Muscle layer of colon (tissue), 2 donors: ENCODE measurements at regions not wholly inside any gene's neighbourhood (a gene's known extent, or its start where the extent isn't known, plus 50 kb on each side); places are given as distances from the start of the nearest gene placed in this dataset.

ENCODE experiments used
- H3K27ac ChIP-seq: one replicate; pipeline ENCODE4 v1.7.0; 2013; ENCODE audit warnings: low read depth, mild to moderate bottlenecking, low read length, moderate library complexity
- H3K27me3 ChIP-seq, 2 donors: one replicate each; pipeline ENCODE4 v1.7.0; 2013; ENCODE audit warnings: low read length in 2 of 2, mild to moderate bottlenecking in 2 of 2; ENCODE audit not compliant: insufficient read depth in 2 of 2, control insufficient read depth in 1 of 2
- H3K36me3 ChIP-seq: one replicate; pipeline ENCODE4 v1.7.0; 2013; ENCODE audit warnings: mild to moderate bottlenecking, low read length; ENCODE audit not compliant: insufficient read depth
- H3K4me1 ChIP-seq: one replicate; pipeline ENCODE4 v1.7.0; 2013; ENCODE audit warnings: mild to moderate bottlenecking, low read length; ENCODE audit not compliant: insufficient read depth
- H3K4me3 ChIP-seq, 2 donors: one replicate each; pipeline ENCODE4 v1.7.0; 2013; ENCODE audit warnings: low read length in 2 of 2, low read depth in 1 of 2, mild to moderate bottlenecking in 1 of 2, moderate library complexity in 1 of 2
- H3K9ac ChIP-seq: one replicate; pipeline ENCODE4 v1.7.0; 2013; ENCODE audit warnings: low read length
- H3K9me3 ChIP-seq: one replicate; pipeline ENCODE4 v1.7.0; 2013; ENCODE audit warnings: mild to moderate bottlenecking, low read length
- donor health status: abdominal sarcoma.
- donor health status: Adenocarcinoma of cecum.

- Histone ChIP-seq H3K27ac (no peak overlapping the region), H3K9me3 (no peaks in the 10 kb centered on the region), H3K36me3 (no peaks in the 10 kb centered on the region), H3K4me3 (no peak overlapping the region), H3K4me1 (peaks cover 19% of the 10 kb centered on the region), H3K9ac (no peak overlapping the region), H3K27me3 (no peaks in the 10 kb centered on the region)
Observed at GRCh38 chr11:128407962-128408361, 179.4 kb downstream of the ETS1 start.

GRCh38 chr11:128405714-128406662 lies 181.4 kb downstream of the ETS1 start:
- Histone ChIP-seq H3K9me3 (no peaks in the 10 kb centered on the region), H3K9ac (no peak overlapping the region), H3K36me3 (no peaks in the 10 kb centered on the region), H3K4me1 (peaks cover 23% of the 10 kb centered on the region), H3K4me3 (peak overlapping the region in 1 of 2 donors; percentile 15), H3K27ac (peak overlapping the region; percentile 35), H3K27me3 (no peaks in the 10 kb centered on the region)

GRCh38 chr11:128405112-128405511 lies 182.2 kb downstream of the ETS1 start:
- Histone ChIP-seq H3K36me3 (no peaks in the 10 kb centered on the region), H3K9me3 (no peaks in the 10 kb centered on the region), H3K9ac (no peak overlapping the region), H3K27me3 (no peaks in the 10 kb centered on the region), H3K27ac (peak overlapping the region; percentile 35), H3K4me3 (peak overlapping the region in 1 of 2 donors; percentile 15), H3K4me1 (peaks cover 30% of the 10 kb centered on the region)

GRCh38 chr11:128404437-128404836 lies 182.9 kb downstream of the ETS1 start:
- Histone ChIP-seq H3K9me3 (no peaks in the 10 kb centered on the region), H3K27me3 (no peaks in the 10 kb centered on the region), H3K27ac (no peak overlapping the region), H3K36me3 (no peaks in the 10 kb centered on the region), H3K9ac (no peak overlapping the region), H3K4me1 (peaks cover 35% of the 10 kb centered on the region), H3K4me3 (no peak overlapping the region)

- H3K4me1 ChIP-seq: peaks cover 32% of the 10 kb centered on the region
- H3K9ac ChIP-seq: no peak overlapping the region
- H3K36me3 ChIP-seq: no peaks in the 10 kb centered on the region
- no peaks in the 10 kb centered on the region for H3K9me3 ChIP-seq
- H3K27me3 ChIP-seq: no peaks in the 10 kb centered on the region
- H3K4me3 ChIP-seq: no peak overlapping the region
- H3K27ac ChIP-seq: no peak overlapping the region
Observed at GRCh38 chr11:128400382-128401203, 186.8 kb downstream of the ETS1 start.

GRCh38 chr11:128399251-128400121 lies 187.9 kb downstream of the ETS1 start:
- no peak overlapping the region for H3K27ac ChIP-seq
- peaks cover 30% of the 10 kb centered on the region for H3K4me1 ChIP-seq
- no peaks in the 10 kb centered on the region for H3K9me3 ChIP-seq
- no peaks in the 10 kb centered on the region for H3K27me3 ChIP-seq
- no peak overlapping the region for H3K4me3 ChIP-seq
- H3K9ac ChIP-seq: no peak overlapping the region
- no peaks in the 10 kb centered on the region for H3K36me3 ChIP-seq

GRCh38 chr11:128398517-128399250 lies 188.7 kb downstream of the ETS1 start:
- no peak overlapping the region for H3K9ac ChIP-seq
- no peak overlapping the region for H3K4me3 ChIP-seq
- no peaks in the 10 kb centered on the region for H3K36me3 ChIP-seq
- H3K9me3 ChIP-seq: no peaks in the 10 kb centered on the region
- H3K4me1 ChIP-seq: peaks cover 36% of the 10 kb centered on the region
- no peaks in the 10 kb centered on the region for H3K27me3 ChIP-seq
- H3K27ac ChIP-seq: no peak overlapping the region

- Histone ChIP-seq H3K4me1 (peaks cover 36% of the 10 kb centered on the region), H3K36me3 (no peaks in the 10 kb centered on the region), H3K27me3 (no peaks in the 10 kb centered on the region), H3K9ac (no peak overlapping the region), H3K4me3 (no peak overlapping the region), H3K27ac (no peak overlapping the region), H3K9me3 (no peaks in the 10 kb centered on the region)
Observed at GRCh38 chr11:128397362-128397761, 190.0 kb downstream of the ETS1 start.

GRCh38 chr11:128394431-128395089 lies 192.8 kb downstream of the ETS1 start:
- no peak overlapping the region for H3K27ac ChIP-seq

GRCh38 chr11:128392259-128392658 lies 195.1 kb downstream of the ETS1 start:
- no peak overlapping the region for H3K27ac ChIP-seq
- H3K4me1 ChIP-seq: peaks cover 11% of the 10 kb centered on the region
- no peaks in the 10 kb centered on the region for H3K36me3 ChIP-seq
- no peaks in the 10 kb centered on the region for H3K9me3 ChIP-seq
- no peak overlapping the region for H3K4me3 ChIP-seq
- no peaks in the 10 kb centered on the region for H3K27me3 ChIP-seq
- no peak overlapping the region for H3K9ac ChIP-seq

More at GRCh38 chr11:128394431-128395089, 192.8 kb downstream of the ETS1 start:
- Histone ChIP-seq H3K27me3 (no peaks in the 10 kb centered on the region), H3K36me3 (no peaks in the 10 kb centered on the region), H3K4me3 (no peak overlapping the region), H3K9me3 (no peaks in the 10 kb centered on the region), H3K4me1 (peaks cover 22% of the 10 kb centered on the region), H3K9ac (no peak overlapping the region)
